Astrocyte of the spinal cord (primary cell): ENCODE measurements at regions not wholly inside any gene's neighbourhood (a gene's known extent, or its start where the extent isn't known, plus 50 kb on each side); places are given as distances from the start of the nearest gene placed in this dataset.

Experiments used
- DNase-seq: peaks from one replicate; pipeline ENCODE4 v3.0.0; 2011; ENCODE audit warnings: low read depth, low spot score
- H3K4me3 ChIP-seq: 2 replicates; pipeline ENCODE4 v1.5.1; 2011; ENCODE audit warnings: low read depth, mild to moderate bottlenecking, low read length, moderate library complexity
- in situ Hi-C: cut with HindIII; loops from 2 replicates; pipeline ENCODE4 v1.10.0; 2017; ENCODE audit warnings: low sequenced_read_pairs
- TF ChIP-seq, protein P1 (sequence below): IDR thresholded peaks from 2 replicates; pipeline ENCODE4 v1.5.1; 2012; ENCODE audit warnings: low read depth, mild to moderate bottlenecking, low read length, inconsistent platforms

DNA sequence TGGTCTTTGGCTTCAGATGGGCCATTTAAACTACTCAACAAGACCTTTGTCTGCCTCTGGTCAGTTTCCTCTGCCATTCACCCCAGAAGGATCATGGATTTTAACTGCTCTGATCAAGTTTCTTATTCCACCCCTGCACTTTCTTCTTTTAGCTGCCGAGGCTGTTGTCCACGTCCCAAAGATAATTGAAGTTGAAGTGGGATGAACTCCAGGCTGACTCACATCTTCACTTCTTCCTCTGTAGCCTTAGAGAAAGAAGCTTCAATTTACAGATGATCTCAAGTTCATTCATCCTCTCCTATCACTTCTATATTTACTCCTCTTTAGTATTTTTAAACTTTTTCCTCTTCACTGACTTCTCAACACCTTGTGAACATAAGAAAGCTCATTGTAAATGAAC lies 651.6 kb downstream of the UTRN start:
- DNase-seq = peak; percentile 20
- in situ Hi-C loops = no loop called here
- TF ChIP-seq, protein P1, sequence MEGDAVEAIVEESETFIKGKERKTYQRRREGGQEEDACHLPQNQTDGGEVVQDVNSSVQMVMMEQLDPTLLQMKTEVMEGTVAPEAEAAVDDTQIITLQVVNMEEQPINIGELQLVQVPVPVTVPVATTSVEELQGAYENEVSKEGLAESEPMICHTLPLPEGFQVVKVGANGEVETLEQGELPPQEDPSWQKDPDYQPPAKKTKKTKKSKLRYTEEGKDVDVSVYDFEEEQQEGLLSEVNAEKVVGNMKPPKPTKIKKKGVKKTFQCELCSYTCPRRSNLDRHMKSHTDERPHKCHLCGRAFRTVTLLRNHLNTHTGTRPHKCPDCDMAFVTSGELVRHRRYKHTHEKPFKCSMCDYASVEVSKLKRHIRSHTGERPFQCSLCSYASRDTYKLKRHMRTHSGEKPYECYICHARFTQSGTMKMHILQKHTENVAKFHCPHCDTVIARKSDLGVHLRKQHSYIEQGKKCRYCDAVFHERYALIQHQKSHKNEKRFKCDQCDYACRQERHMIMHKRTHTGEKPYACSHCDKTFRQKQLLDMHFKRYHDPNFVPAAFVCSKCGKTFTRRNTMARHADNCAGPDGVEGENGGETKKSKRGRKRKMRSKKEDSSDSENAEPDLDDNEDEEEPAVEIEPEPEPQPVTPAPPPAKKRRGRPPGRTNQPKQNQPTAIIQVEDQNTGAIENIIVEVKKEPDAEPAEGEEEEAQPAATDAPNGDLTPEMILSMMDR = no peak
- H3K4me3 ChIP-seq = no peak overlapping the region

DNA sequence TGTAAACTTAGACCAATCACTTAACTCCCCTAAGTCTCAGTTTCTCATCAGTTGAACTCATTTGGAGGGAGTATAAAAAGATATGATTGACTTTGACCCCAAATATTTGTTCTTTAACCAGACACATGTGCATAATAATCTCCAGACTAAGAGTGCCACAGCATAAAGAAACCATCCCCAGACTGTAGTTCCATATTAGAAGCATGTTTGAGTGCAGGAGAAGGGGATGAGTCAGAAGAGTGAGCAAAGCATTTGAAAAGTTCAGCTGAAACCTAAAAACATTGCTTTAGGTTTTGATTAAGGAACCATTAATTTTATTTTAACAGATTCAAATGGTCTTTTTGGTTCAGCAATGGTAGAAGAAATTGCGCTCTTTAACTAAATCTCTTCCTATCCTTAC lies 654.8 kb downstream of the UTRN start:
- DNase-seq = peak; percentile 15
- H3K4me3 ChIP-seq = no peak overlapping the region
- in situ Hi-C loops = no loop called here
- TF ChIP-seq, protein P1 = no peak

DNA sequence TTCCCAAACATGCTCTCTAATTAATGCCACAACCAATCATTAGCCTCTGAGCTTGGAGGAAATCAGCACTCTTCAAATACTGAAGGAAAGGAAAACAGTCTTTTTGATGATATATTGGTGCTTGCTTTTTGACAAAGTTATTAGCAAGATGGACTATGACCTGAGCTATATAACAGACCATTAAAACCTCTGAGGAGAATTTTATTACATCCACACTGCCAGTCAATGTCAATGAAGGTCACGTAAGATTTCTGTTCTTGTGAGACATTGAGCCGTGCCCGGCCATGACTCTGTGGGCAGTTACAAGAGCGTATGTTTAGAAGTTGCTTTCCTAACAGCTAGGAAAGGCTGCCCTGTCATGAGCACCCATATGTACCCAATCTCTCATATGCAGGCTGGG lies 659.0 kb downstream of the UTRN start:
- TF ChIP-seq, protein P1 = no peak

DNA sequence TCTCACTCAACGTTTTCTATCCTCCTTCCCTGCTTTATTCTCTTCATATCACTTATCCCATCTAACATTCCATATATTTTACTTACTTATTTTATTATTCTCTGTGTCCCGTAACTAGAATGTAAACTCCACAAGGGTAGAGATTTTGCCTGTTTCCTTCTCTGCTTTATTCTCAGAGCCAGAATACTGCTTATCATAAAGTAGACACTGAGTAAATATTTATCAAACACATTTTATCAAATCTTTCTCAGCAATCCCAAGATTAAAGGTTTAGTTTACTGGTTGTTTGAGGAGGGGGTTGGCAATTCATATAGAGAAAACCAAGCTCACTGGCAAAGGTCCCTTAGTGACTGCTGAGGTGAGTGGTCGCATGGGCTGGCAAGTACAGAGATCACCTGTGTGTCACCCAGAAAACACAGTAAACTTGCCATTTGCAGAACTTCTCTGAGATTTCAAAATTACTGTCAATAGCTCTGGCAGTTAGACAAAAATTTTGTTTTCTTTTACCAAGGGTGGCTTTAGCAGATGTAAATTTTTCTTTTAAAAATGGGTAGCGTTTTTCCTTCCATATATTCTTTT lies 662.4 kb downstream of the UTRN start:
- no peak overlapping the region for H3K4me3 ChIP-seq
- TF ChIP-seq, protein P1 = no peak
- no peak for DNase-seq
- in situ Hi-C loops = no loop called here

More for the DNA sequence above, 659.0 kb downstream of the UTRN start:
- DNase-seq = no peak
- no peak overlapping the region for H3K4me3 ChIP-seq
- in situ Hi-C loops = no loop called here

DNA sequence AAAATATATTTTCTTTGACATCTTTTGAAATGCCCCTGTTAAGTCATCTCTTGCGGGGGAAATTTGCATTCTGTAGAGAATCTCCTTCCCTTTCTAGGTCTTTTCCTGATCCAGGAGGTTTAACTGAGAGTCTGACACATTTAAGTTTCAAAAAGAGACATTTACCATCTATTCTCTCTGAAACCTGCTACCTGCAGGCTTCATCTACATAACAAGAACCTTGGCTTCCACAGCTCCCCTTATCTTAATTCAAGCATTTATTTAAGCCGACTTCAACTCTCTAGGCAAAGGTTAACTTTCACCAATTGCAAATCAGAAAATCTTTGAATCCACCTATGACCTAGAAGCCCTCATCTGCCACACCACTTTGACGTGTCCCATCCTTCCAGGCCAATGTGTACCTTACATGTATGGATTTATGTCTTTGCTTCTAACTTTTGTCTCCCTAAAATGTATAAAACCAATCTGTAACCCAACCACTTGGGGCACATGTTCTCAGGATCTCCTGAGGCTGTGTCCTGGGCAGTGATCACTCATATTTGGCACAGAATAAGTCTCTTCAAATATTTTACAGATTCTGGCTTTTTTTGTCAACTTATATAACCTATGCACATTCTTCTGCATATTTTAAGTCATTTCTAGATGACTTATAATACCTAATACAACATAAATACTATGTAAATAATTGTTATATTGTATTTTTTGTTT lies 666.7 kb downstream of the UTRN start:
- in situ Hi-C loops = no loop called here
- TF ChIP-seq, protein P1 = no peak
- no peak for DNase-seq
- no peak overlapping the region for H3K4me3 ChIP-seq

DNA sequence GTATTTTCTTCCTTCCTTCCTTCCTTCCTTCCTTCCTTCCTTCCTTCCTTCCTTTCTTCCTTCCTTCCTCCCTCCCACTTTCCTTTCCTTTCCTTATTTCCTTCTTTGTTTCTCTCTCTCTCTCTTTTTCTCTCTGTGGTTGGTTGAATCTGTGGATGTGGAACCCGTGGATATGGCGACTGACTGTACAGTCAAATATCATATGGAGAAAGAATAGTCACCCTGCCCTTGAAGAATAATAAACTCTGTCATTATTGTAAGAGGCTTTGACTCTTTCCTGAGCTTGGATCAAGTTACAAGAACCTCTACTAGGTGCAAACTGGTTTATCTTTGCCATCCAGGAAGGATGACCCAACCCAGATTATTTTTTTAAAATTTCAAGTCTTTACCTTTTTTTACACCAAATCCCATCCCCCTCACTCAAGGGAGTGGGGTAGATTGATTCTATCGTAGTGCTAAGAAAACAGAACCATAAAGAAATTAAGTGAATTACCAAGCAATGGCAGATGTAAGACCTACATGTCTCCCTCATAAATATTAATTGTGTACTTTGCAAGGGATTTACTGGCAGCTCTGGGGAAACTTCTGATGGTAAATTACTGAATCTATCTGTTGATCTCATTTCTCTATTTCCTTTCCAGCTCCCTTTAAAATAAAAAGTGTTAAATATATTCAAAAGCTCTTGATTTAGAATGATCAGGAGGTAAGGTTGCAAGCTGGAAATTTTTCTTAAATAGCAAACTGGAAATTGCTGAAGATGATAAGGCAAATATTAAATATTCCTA lies 667.5 kb downstream of the UTRN start:
- in situ Hi-C loops = no loop called here
- no peak overlapping the region for H3K4me3 ChIP-seq
- DNase-seq = no peak
- TF ChIP-seq, protein P1 = no peak
